Midbrain (tissue), 1 donor: ENCODE measurements at regions not wholly inside any gene's neighbourhood (a gene's known extent, or its start where the extent isn't known, plus 50 kb on each side); places are given as distances from the start of the nearest gene placed in this dataset.
A peak's percentile ranks its signal among the peaks of the same experiment; 100 is the strongest.

Experiments used
- DNase-seq: peaks from one replicate; lab custom pipeline; 2025; lab: John Stamatoyannopoulos, UW

GRCh38 chr9:13896922-13897835, 416.8 kb downstream of the NFIB start:
- no peak for DNase-seq

GRCh38 chr9:13896047-13896446, 417.9 kb downstream of the NFIB start:
- DNase-seq: no peak

- no peak for DNase-seq
These were observed 428.7 kb downstream of the NFIB start for GRCh38 chr9:13885258-13885657.

GRCh38 chr9:13879981-13880380, 434.0 kb downstream of the NFIB start:
- no peak for DNase-seq

DNA sequence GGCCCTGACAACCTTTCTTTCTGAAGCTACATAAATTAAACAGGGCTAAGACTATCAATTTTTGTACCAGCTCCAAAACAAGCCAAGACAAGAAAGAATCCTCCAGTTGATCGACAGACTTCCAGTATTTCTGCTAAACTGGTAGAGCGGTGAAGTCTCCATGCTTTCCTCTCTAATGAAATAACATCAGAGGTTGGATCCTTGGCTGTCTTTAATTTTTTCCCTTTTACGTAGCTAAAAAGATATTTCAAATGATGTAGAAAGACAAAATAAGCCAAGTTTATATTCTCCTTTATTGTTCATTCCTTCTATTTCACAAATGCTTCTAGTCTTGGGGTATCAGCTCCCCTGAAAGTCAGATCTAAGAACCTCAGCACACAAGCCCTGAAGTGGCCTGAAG, 434.9 kb downstream of the NFIB start:
- DNase-seq: no peak

DNA sequence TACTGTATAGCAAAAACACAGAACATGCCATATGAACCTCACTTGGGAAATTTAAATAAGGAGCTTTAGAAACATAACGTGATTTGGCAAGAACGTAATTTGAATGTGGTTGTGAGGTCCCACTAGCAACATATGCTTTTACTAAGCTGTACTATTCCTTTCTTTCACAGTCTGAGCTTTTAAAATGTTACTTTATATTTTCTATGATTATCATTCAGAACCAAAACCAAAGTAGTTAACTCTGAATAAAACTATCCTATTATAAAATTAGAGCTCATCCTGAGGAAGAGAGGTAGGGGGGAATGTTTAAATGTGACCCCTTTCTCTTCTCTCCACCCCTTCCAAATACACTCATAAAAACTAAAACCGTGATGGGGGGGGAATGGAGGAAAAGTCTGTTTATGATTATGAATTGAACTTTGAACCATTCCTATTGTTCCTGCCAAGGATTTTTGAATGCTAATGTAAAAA, 435.7 kb downstream of the NFIB start:
- DNase-seq: no peak

DNA sequence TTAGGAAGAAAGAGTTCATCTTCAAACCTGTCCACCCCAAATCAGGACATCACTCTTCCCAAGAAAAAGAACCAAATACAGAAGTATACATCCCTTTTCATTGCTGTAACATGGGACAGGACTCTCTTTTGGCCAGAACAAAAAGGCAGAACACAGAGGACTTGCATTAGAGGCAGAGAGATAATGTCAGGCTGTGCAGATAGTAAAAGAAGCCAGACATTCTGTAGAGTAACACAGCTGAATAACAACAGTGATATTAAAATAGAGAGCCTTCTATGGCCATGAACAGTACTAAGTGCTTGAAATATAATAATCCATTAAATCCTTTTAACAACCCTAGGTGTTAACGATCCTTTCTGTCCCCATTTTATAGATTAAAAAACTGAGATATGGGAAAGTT, 437.2 kb downstream of the NFIB start:
- DNase-seq: no peak

DNA sequence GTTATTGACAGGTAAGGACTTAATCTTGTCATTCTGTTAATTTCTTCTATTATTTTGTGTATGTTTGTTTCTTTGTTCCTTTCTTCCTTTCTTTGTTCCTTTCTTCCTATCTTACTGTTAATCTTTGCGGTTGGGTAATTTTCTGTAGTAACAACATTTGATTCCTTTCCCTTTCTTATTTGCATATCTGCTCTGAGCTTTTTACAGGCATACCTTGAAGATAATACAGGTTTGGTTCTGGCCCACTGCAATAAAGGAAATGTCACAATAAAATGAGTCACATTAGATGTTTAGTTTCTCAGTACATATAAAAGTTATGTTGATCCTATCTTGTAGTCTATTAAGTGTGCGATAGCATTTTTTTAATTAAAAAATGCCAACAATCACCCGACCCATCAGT, 440.7 kb downstream of the NFIB start:
- DNase-seq: no peak

DNA sequence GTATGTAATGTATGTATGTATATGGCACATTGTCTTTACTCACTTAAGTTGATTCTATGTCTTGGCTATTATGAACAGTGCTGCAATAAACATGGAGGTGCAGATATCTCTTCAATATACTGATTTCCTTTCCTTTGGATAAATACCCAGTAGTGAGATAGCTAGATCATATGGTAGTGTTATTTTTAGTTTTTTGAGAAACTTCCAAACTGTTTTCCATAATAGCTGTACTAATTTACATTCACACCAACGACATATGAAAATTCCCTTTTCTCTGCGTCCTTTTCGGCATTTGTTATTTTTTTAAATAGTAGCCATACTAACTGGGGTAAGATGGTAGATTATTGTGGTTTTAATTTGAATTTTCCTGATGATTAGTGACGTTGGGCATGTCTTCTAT, 445.6 kb downstream of the NFIB start:
- no peak for DNase-seq

- DNase-seq: no peak
These were observed 448.1 kb downstream of the NFIB start for GRCh38 chr9:13865869-13866268.

DNA sequence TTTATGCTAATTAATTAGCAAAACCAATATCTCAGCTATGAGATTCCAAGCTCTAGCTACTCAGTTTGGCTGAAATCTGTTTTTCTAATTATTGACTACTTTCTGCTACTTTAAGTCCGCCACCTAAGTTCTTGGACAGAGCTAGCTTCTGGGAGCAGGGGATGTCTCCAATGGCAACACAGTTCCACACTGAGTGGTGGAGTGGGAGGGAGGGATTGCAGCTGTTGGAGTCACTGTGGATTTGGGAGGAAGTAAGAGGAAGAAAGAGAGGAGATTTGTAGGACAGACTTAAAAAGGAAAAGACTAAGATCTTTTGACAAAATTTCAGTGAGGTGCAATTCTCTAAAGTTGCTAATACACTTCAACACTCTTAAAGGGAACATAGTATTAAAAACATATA, 450.8 kb downstream of the NFIB start:
- DNase-seq: peak; percentile 27

DNA sequence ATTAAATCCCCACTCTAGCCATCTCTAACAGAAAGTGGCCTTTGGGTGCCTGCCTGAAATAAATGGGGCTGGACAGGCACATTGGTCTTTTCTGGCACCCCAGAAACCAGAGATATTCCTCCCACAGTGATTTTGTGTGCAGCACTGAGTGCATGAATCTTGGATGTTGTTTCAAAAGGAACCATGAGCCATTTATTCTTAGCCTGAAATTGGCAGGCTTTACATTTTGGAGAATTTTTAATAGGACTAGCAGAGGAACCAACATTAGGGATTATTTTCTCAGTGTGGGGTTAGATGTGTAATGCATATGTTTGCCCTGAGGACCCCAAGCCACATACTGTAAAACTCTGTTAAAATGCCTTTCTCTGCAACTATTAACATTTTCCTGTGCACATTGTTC, 451.3 kb downstream of the NFIB start:
- DNase-seq: no peak

- no peak for DNase-seq
These were observed 452.8 kb downstream of the NFIB start for GRCh38 chr9:13860946-13861640.

DNA sequence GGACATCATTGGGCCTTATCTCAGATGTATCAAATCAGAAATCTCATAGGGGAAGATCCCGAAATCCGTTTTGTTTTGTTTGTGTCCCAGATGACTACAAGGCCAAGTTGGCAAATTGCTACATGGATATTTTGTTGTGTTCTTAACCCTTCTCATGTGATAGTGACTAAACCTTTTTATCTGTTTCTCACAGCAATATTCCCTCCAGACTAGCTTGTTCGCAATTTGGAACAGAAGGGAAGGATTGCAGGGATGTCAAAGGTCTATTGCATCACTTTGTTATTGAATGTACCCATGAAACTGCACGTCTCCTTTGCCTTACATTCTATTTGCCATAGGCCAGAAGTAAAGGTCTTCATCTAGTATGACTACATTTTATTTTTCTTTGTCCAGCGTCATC, 453.9 kb downstream of the NFIB start:
- DNase-seq: no peak

DNA sequence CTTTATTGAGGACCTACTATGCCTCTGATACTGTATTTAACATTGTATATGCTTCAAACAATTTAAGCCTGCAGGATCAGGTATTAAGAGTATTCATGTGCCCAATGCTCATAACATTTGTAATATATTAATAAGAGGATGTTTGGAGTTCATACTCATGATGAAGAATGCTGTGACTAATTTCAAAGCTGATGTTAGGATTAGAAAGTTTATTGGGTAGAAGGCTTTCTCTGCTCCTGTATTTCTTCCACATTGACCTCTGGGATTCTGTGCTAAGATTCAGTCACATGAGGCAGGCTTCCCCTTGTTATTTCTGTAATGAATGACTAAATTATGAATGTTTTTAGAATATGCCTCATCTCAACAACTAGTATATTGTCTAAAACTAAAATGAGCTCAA, 456.4 kb downstream of the NFIB start:
- DNase-seq: no peak

GRCh38 chr9:13847270-13847669, 466.7 kb downstream of the NFIB start:
- DNase-seq: no peak

DNA sequence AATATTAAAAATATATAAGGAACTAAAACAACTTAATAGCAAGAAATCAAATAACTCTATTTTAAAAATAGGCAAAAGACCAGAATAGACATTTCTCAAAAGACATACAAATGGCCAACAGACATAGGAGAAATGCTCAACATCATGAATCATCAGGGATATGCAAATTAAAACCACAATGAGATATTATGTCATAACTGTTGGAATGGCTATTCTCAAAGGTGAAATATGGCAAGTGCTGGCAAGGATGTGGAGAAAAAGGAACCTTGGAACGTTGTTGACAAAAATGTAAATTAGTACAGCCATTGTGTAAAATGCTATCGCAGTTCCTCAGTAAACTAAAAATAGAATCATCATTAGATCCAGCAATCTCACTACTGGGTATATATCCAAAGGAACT, 468.5 kb downstream of the NFIB start:
- no peak for DNase-seq

- DNase-seq: no peak
These were observed 472.0 kb downstream of the NFIB start for GRCh38 chr9:13841746-13842462.

- no peak for DNase-seq
These were observed 481.5 kb downstream of the NFIB start for GRCh38 chr9:13832446-13832845.

- DNase-seq: no peak
These were observed 490.9 kb downstream of the NFIB start for GRCh38 chr9:13823026-13823425.

- no peak for DNase-seq
These were observed 496.1 kb downstream of the NFIB start for GRCh38 chr9:13817754-13818278.

DNA sequence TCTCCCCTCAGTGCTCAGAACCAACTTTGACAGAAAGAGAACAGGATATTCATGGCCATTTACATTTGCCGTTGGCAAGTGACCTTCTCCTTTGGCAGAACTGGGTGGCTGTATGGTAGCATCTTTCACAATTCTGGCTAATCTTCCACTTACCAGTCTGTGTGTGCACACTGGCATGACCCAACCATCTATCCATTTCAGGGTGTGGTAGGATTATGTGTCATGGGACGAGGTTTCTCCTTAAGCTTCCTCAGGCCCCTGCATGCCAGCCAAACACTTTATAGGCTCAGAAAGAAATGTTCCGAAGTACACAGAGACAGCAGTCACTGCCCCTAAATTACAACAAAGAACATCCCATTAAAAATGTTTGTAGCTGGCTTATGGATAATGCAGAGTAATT, 497.1 kb downstream of the NFIB start:
- no peak for DNase-seq
